CD4-positive, alpha-beta T cell (primary cell): ENCODE measurements at regions not wholly inside any gene's neighbourhood (a gene's known extent, or its start where the extent isn't known, plus 50 kb on each side); places are given as distances from the start of the nearest gene placed in this dataset.

Experiments used
- ATAC-seq: fragments of 200-7000 bp; cut with Tn5 transposase; one replicate; pipeline ENCODE4 v1.10.0; 2022; ENCODE audit warnings: mild to moderate bottlenecking; ENCODE audit not compliant: poor library complexity
- CTCF ChIA-PET: fragments of 350-600 bp; sonication (Branson Sonifier 250); formaldehyde crosslinking; loops from one replicate; lab custom pipeline; 2021; ENCODE audit warnings: antibody characterized with exemption, inconsistent platforms; lab: Charles Lee
- POLR2A ChIA-PET: fragments of 350-600 bp; sonication (Branson Sonifier 250); formaldehyde crosslinking; loops from one replicate; lab custom pipeline; 2021; ENCODE audit warnings: antibody characterized with exemption, inconsistent platforms; lab: Charles Lee
- DNase-seq, 14 experiments: peaks; one replicate each; pipeline ENCODE4 v3.0.0-alpha.2; 2013 to 2020; ENCODE audit warnings: mixed read lengths in 2 of 14
- H3K27ac ChIP-seq, 2 donors: one replicate each; pipeline versions ENCODE4 v1.5.1 to v1.7.0; 2013; ENCODE audit warnings: low read length in 2 of 2, low read depth in 1 of 2, mild to moderate bottlenecking in 1 of 2
- H3K27me3 ChIP-seq, 2 experiments: 1 replicate in 1 of 2; 2 replicates in 1 of 2; pipeline versions ENCODE4 v1.6.1 to v1.7.0; 2013; ENCODE audit warnings: low read length in 2 of 2, control low read depth in 1 of 2, mild to moderate bottlenecking in 1 of 2, moderate library complexity in 1 of 2; ENCODE audit not compliant: insufficient read depth in 2 of 2, control insufficient read depth in 1 of 2
- H3K36me3 ChIP-seq: one replicate; pipeline ENCODE4 v1.6.1; 2013; ENCODE audit warnings: low read length, control low read depth; ENCODE audit not compliant: insufficient read depth
- H3K4me1 ChIP-seq: one replicate; pipeline ENCODE4 v1.6.1; 2013; ENCODE audit warnings: low read length, control low read depth; ENCODE audit not compliant: insufficient read depth
- H3K4me3 ChIP-seq: one replicate; pipeline ENCODE4 v1.5.1; 2013; ENCODE audit warnings: mild to moderate bottlenecking, low read length, moderate library complexity
- H3K9me3 ChIP-seq, 2 experiments: 1 replicate in 1 of 2; 2 replicates in 1 of 2; pipeline versions ENCODE4 v1.6.1 to v1.7.0; 2013; ENCODE audit warnings: low read length in 2 of 2, mild to moderate bottlenecking in 2 of 2, control low read depth in 1 of 2, moderate library complexity in 1 of 2; ENCODE audit not compliant: control insufficient read depth in 1 of 2, insufficient read depth in 1 of 2
- H3K27ac Mint-ChIP-seq: one replicate; pipeline ENCODE4 v1.8.0; 2020; ENCODE audit warnings: mixed read lengths
- H3K27me3 Mint-ChIP-seq: one replicate; pipeline ENCODE4 v1.8.0; 2021; ENCODE audit warnings: mixed read lengths
- H3K36me3 Mint-ChIP-seq: one replicate; pipeline ENCODE4 v1.8.0; 2021; ENCODE audit warnings: low read depth, mixed read lengths
- H3K4me1 Mint-ChIP-seq: one replicate; pipeline ENCODE4 v1.8.0; 2021; ENCODE audit warnings: low read depth, mixed read lengths
- H3K4me3 Mint-ChIP-seq: one replicate; pipeline ENCODE4 v1.8.0; 2020; ENCODE audit warnings: mild to moderate bottlenecking, mixed read lengths
- H3K9me3 Mint-ChIP-seq: one replicate; pipeline ENCODE4 v1.8.0; 2020; ENCODE audit warnings: mixed read lengths
- CTCF ChIP-seq: fragments of 200-600 bp; IDR thresholded peaks from one replicate; pipeline ENCODE4 v1.8.0; 2022; ENCODE audit warnings: antibody characterized with exemption, mild to moderate bottlenecking
- intact Hi-C, 2 experiments: fragments of 100-400 bp; cut with DNase I in 1 of 2; cut with micrococcal nuclease in 1 of 2; formaldehyde crosslinking; loops; one replicate each; pipeline versions ENCODE4 v1.15.1 to v1.9.0; 2023 to 2025; cut with DNase I, micrococcal nuclease

DNA sequence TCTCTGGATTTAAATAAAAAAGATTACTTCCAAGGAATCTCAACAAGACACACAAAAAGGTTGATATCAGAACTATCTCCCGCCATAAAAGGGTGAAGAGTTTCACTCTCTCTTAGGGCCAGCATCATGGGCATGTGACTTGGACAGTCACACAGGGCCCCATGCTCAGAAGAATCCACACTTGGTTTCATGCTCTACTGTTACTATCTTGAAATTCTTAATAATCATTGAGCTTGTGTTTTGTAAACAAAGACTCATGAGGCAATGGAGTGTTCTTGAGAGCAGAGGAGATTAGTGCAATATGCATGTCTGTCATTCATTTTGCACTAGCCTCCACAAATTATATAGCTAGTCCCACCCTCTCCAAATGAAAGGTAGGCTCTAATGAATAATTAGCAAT, 58.4 kb downstream of the HMHB1 start:
- ATAC-seq = no peak
- Mint-ChIP-seq H3K4me3 (no peak overlapping the region), H3K36me3 (no peaks in the 10 kb centered on the region), H3K9me3 (peaks cover 1% of the 10 kb centered on the region), H3K27me3 (no peaks in the 10 kb centered on the region), H3K27ac (no peak overlapping the region), H3K4me1 (no peaks in the 10 kb centered on the region)
- ChIA-PET POLR2A (no interaction called here), CTCF (no interaction called here)
- Histone ChIP-seq H3K27me3 (no peaks in the 10 kb centered on the region), H3K4me3 (no peak overlapping the region), H3K4me1 (no peaks in the 10 kb centered on the region), H3K9me3 (no peaks in the 10 kb centered on the region), H3K27ac (no peak overlapping the region), H3K36me3 (no peaks in the 10 kb centered on the region)
- TF ChIP-seq CTCF = no peak
- DNase-seq = no peak
- intact Hi-C loops = no loop called here

GRCh38 chr5:143870871-143871632, 59.1 kb downstream of the HMHB1 start:
- CTCF ChIA-PET = no interaction called here
- H3K9me3 ChIP-seq = no peaks in the 10 kb centered on the region
- Mint-ChIP-seq H3K27ac (no peak overlapping the region), H3K4me1 (no peaks in the 10 kb centered on the region), H3K27me3 (no peaks in the 10 kb centered on the region), H3K4me3 (no peak overlapping the region), H3K9me3 (peaks cover 1% of the 10 kb centered on the region), H3K36me3 (no peaks in the 10 kb centered on the region)
- DNase-seq (no peak), ATAC-seq (no peak)
- H3K4me1 ChIP-seq = no peaks in the 10 kb centered on the region
- no peak for TF ChIP-seq CTCF
- no peak overlapping the region for H3K27ac ChIP-seq
- POLR2A ChIA-PET = no interaction called here
- intact Hi-C loops = no loop called here
- no peaks in the 10 kb centered on the region for H3K27me3 ChIP-seq
- no peaks in the 10 kb centered on the region for H3K36me3 ChIP-seq
- no peak overlapping the region for H3K4me3 ChIP-seq

DNA sequence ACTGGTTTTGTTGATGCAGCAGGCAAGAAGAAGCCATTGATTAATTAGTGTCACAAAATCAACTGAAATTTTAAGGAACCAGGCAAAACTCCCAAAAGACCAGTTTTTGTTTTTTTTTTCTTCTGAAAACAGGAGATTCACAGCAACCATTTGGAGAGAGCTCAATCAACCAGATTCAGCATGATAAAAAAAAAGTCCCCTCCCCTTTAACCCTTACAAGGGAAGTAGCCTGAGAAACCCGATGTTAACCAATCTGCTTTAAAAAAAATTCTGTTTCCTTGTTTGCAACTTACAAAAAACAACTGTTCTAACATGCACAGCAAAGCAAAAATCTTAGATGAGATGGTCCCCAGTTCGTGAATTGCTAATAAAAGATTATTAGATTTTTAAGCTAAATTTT, 59.7 kb downstream of the HMHB1 start:
- Mint-ChIP-seq H3K36me3 (no peaks in the 10 kb centered on the region), H3K4me1 (no peaks in the 10 kb centered on the region), H3K9me3 (peaks cover 1% of the 10 kb centered on the region), H3K4me3 (no peak overlapping the region), H3K27me3 (no peaks in the 10 kb centered on the region), H3K27ac (no peak overlapping the region)
- no peaks in the 10 kb centered on the region for H3K36me3 ChIP-seq
- intact Hi-C loops = no loop called here
- H3K4me1 ChIP-seq = no peaks in the 10 kb centered on the region
- no peak overlapping the region for H3K4me3 ChIP-seq
- H3K27me3 ChIP-seq = no peaks in the 10 kb centered on the region
- no peak for DNase-seq
- ChIA-PET CTCF (no interaction called here), POLR2A (no interaction called here)
- ATAC-seq = no peak
- H3K9me3 ChIP-seq = no peaks in the 10 kb centered on the region
- no peak overlapping the region for H3K27ac ChIP-seq
- TF ChIP-seq CTCF = no peak
